Embryonic facial prominence (tissue), 1 donor: ENCODE measurements at regions not wholly inside any gene's neighbourhood (a gene's known extent, or its start where the extent isn't known, plus 50 kb on each side); places are given as distances from the start of the nearest gene placed in this dataset.

ENCODE experiments used
- DNase-seq: peaks from one replicate; pipeline ENCODE4 v3.0.0-alpha.2; 2016; ENCODE audit errors: extremely low spot score

DNA sequence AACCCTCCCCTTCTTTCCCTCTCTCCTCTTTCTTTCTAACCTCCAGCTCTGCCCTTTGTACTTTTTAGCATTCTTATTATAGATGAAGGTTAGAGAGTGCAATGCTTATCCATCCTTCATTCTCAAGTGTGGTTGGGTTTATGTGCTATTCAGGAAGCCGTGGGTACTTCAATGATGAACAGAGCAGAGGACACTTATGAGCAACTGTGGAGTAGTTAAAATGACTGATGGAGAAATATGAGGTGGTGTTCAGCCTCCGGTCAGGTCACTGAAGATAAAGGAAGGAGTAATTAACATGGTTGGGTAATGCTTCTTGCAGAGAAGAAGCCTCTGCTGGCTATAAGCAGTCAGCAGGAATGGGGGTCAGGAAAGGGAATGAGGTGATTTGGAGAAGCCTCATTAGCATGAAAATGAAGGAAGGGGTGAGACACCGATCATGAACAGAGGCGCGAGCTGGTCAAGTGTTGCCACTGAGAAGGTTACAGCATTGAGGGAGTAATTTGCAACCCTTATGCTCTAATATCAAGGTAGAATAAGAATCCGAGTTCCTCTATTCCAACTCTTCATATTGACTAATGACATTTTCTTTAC lies 174.7 kb downstream of the LPIN1 start:
- no peak for DNase-seq

GRCh38 chr2:11922294-11922693 lies 175.9 kb downstream of the LPIN1 start:
- no peak for DNase-seq

DNA sequence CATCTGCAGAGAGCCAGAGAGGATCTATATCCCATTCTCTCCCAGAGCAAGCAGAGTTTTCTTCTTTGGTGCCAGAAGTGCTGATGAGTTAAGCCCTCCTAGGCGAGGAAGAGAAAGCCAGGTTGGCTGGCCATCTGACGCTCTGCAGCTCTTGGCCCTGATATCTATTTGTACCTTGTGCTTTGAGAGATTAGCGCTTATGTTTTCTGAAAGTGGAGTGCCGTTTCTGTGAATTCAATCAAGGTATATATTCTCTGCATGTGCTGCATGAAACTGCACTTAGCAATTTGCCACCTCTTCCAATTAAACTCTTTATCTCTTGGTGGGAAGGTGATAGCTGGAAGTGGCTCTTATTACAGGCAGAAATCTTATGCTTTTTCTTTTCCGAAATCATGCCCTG lies 177.5 kb downstream of the LPIN1 start:
- DNase-seq, result no peak

GRCh38 chr2:11925295-11926066 lies 179.0 kb downstream of the LPIN1 start:
- DNase-seq, result no peak

- no peak for DNase-seq
Observed at GRCh38 chr2:11930211-11930761, 183.9 kb downstream of the LPIN1 start.

GRCh38 chr2:11932048-11932512 lies 185.6 kb downstream of the LPIN1 start:
- no peak for DNase-seq

- DNase-seq, result no peak
Observed at GRCh38 chr2:11932962-11933361, 186.5 kb downstream of the LPIN1 start.

GRCh38 chr2:11933854-11934253 lies 187.4 kb downstream of the LPIN1 start:
- DNase-seq, result no peak

- no peak for DNase-seq
Observed at GRCh38 chr2:11936761-11937160, 190.3 kb downstream of the LPIN1 start.

GRCh38 chr2:11938196-11938595 lies 191.8 kb downstream of the LPIN1 start:
- no peak for DNase-seq

DNA sequence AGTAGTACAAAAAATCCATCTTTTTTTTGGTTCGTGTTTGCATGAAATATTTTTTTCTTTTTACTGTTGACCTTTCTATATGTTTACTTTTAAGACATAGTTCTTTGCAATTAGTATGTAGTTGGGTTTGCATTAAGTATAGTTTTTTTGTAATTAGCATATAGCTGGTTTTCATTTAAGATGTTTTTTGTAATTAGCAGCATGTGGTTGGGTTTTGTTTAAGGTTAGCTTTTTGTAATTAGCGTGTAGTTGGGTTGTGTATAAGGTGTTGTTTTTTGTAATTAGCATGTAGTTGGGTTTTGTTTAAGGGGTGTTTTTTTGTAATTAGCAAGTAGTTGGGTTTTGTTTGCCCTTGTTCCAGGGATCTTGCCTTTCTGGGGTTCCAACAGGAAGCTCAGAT lies 193.1 kb downstream of the LPIN1 start:
- no peak for DNase-seq

GRCh38 chr2:11940121-11940743 lies 193.8 kb downstream of the LPIN1 start:
- no peak for DNase-seq

- DNase-seq, result no peak
Observed at GRCh38 chr2:11940799-11941198, 194.4 kb downstream of the LPIN1 start.

- no peak for DNase-seq
Observed at GRCh38 chr2:11941201-11942177, 195.1 kb downstream of the LPIN1 start.

DNA sequence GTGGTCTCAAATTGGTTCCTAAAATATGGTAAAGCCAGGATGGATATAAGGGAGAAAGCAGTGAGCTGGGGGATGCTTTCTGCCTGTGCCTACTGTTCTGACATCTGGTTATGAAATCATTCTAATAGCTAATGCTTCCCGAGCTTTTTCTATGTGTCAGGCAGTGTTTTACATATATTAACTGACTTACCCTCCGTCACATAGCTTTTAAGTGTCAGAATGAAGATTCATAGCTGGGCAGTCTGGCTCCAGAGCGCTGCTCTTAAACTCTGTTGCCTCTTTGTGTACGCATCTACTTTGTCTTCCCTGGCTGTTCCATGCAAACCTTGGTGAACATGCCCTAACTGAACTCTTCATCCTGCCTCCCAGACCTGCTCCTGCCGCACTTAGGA lies 195.7 kb downstream of the LPIN1 start:
- no peak for DNase-seq

DNA sequence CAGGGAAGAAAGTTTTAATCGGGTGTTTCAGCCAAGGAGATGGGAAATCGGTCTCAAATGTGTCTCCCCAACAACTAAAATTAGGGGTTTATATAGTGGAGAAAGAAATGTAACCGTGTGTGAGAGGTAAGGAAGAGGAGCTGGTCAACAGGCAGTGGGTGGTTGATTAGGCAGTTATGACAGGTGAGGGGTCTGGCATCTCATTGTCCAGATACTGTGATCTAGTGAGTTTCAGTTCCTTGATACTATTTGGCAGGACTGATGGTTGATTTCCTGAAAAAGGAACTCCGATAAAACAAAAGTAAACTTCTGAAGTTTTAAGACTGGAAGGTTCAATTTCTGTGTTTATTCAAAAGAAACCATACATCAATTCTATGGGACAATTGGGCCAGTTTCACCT lies 197.9 kb downstream of the LPIN1 start:
- DNase-seq, result no peak

DNA sequence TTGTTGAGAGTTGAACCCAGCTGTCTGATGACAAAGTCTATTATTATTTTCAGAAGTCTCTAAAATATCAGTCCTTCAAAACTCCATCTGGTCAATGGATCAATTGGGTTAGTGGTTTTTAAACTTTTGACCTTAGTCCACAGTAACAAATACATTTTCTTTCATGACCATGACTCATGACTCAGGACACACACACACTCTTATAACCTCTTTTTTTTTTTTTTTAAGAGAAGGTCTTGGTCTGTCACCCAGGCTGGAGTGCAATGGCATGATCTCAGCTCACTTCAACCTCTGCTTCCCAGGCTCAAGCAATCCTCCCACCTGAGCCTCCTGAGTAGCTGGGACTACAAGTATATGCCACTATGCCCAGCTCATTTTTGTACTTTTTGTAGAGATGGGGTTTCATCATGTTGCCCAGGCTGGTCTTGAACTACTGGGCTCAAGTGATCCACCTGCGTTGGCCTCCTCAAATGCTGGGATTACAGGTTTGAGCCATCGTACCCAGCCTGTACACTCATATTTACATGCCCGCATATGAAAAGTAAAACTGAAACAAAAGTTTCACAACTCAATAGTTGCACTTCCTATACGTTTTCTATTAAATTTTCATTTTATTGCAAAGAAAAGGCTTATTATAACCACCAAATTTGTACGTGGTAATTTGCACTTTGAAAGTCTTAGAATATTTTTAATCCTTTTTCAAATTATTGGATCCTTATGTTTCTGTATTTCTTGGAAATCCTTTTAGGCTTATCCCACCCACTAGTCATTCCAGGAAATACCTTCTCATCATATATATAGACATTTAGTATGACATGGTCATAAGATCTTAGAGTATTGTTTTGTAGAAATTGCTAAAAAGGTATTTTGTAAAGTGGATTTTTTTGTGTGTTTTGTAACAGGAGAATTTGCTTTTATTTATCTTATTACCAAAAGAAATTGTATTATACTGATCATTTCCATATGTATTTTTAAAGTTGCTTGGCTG lies 199.0 kb downstream of the LPIN1 start:
- no peak for DNase-seq

DNA sequence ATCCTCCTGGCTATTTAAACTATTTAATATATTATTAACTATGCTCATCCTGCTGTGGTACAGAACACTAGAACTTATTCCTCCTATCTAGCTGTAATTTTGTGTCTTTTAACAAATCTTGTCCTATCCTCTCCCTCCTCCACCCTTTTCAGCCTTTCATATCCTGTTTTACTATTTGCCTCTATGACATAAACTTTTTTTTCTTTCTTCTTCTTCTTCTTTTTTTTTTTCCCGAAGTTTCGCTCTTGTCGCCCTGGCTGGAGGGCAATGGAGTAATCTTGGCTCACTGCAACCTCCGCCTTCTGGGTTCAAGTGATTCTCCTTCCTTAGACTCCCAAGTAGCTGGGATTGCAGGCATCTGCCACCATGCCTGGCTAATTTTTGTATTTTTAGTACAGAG lies 201.5 kb downstream of the LPIN1 start:
- no peak for DNase-seq

DNA sequence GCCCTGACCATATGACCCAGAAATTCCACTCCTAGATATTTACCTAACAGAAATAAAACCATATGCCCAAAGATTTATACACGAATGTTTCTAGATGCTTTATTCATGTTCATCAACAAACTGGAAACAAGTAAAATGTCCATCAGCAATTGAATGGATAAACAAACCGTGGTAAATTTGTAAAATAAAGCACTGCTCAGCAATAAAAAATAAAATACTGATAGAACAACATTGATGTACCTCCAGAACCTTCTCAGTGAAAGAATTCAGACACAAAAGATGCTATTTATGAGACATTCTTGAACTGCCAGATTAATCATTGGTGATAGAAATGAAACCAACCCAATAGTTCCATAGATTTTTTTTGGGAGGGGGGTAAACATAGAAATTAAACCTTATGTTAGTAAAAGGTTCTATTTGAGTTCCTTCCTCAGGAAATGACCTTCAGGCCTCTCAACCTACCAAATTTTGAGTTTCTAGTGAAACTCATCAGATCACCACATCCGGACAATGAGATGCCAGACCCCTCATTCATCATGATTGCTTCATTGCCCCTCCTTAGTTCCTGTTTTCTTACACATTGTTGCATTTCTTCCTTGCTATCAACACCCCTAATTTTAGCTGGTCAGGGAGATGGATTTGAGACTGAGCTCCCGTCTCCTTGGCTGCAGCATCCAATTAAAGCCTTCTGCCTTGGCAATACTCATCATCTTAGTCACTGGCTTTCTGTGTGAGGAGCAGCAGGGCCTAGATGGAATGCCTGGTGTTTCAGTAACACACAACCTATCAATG lies 203.5 kb downstream of the LPIN1 start:
- no peak for DNase-seq

- DNase-seq, result no peak
Observed at GRCh38 chr2:11950896-11951295, 204.5 kb downstream of the LPIN1 start.
